Ishikawa (cell line): ENCODE measurements at regions not wholly inside any gene's neighbourhood (a gene's known extent, or its start where the extent isn't known, plus 50 kb on each side); places are given as distances from the start of the nearest gene placed in this dataset.

Source experiments
- CEBPB ChIP-seq: IDR thresholded peaks from 2 replicates; pipeline ENCODE4 v1.6.1; 2012
- CREB1 ChIP-seq: IDR thresholded peaks from 2 replicates; pipeline ENCODE4 v1.6.1; 2012; ENCODE audit warnings: low read depth
- EGR1 ChIP-seq: IDR thresholded peaks from 2 replicates; pipeline ENCODE4 v1.6.1; 2012
- EP300 ChIP-seq: IDR thresholded peaks from 2 replicates; pipeline ENCODE4 v1.6.1; 2012; ENCODE audit warnings: borderline replicate concordance
- FOXM1 ChIP-seq: IDR thresholded peaks from 2 replicates; pipeline ENCODE4 v1.6.1; 2012; ENCODE audit warnings: low read depth, borderline replicate concordance
- MAX ChIP-seq: IDR thresholded peaks from 2 replicates; pipeline ENCODE4 v1.6.1; 2012
- NFIC ChIP-seq: IDR thresholded peaks from 2 replicates; pipeline ENCODE4 v1.6.1; 2012
- RAD21 ChIP-seq: IDR thresholded peaks from 2 replicates; pipeline ENCODE4 v1.6.1; 2012; ENCODE audit warnings: low read depth
- REST ChIP-seq: IDR thresholded peaks from 2 replicates; pipeline ENCODE4 v1.6.1; 2012; ENCODE audit warnings: low read depth, mild to moderate bottlenecking
- TAF1 ChIP-seq: IDR thresholded peaks from 2 replicates; pipeline ENCODE4 v1.6.1; 2012; ENCODE audit warnings: low read depth, mild to moderate bottlenecking
- TCF12 ChIP-seq: IDR thresholded peaks from 2 replicates; pipeline ENCODE4 v1.6.1; 2012; ENCODE audit warnings: low read depth
- TEAD4 ChIP-seq: IDR thresholded peaks from 2 replicates; pipeline ENCODE4 v1.6.1; 2012
- USF1 ChIP-seq: IDR thresholded peaks from 2 replicates; pipeline ENCODE4 v1.6.1; 2012
- YY1 ChIP-seq: IDR thresholded peaks from 2 replicates; pipeline ENCODE4 v1.6.1; 2012; ENCODE audit warnings: low read depth

GRCh38 chr5:25393256-25393655, 748.5 kb upstream of the CDH10 start:
- no peak for TF ChIP-seq EP300
- TF ChIP-seq CREB1 = no peak
- TF ChIP-seq MAX = no peak
- TF ChIP-seq RAD21 = no peak
- no peak for TF ChIP-seq TEAD4
- no peak for TF ChIP-seq EGR1
- no peak for TF ChIP-seq TAF1
- TF ChIP-seq NFIC = no peak
- no peak for TF ChIP-seq CEBPB
- TF ChIP-seq FOXM1 = no peak
- TF ChIP-seq REST = no peak
- no peak for TF ChIP-seq USF1
- no peak for TF ChIP-seq YY1
- TF ChIP-seq TCF12 = no peak
